Small intestine (tissue), 7 donors: ENCODE measurements at regions not wholly inside any gene's neighbourhood (a gene's known extent, or its start where the extent isn't known, plus 50 kb on each side); places are given as distances from the start of the nearest gene placed in this dataset.

Experiments
- DNase-seq, 2 donors: peaks; one replicate each; pipeline versions ENCODE4 v3.0.0 to v3.0.0-alpha.2; 2013
- FAIRE-seq: peaks from 2 replicates; lab custom pipeline; 2012; peaks lifted over from hg19 to GRCh38; lab: Jason Lieb, UNC
- H3K27ac ChIP-seq, 3 donors: one replicate each; pipeline ENCODE4 v1.5.1; 2013; ENCODE audit warnings: low read length in 2 of 3, mild to moderate bottlenecking in 2 of 3, control low read depth in 1 of 3, inconsistent platforms in 1 of 3, low read depth in 1 of 3, moderate library complexity in 1 of 3
- H3K27me3 ChIP-seq, 3 donors: one replicate each; pipeline ENCODE4 v1.6.1; 2013; ENCODE audit warnings: low read length in 3 of 3, inconsistent platforms in 1 of 3; ENCODE audit not compliant: control insufficient read depth in 3 of 3, insufficient read depth in 3 of 3
- H3K36me3 ChIP-seq, 3 donors: one replicate each; pipeline ENCODE4 v1.6.1; 2013; ENCODE audit warnings: low read length in 3 of 3, inconsistent platforms in 1 of 3, low read depth in 1 of 3, mild to moderate bottlenecking in 1 of 3, moderate library complexity in 1 of 3; ENCODE audit not compliant: control insufficient read depth in 3 of 3, insufficient read depth in 2 of 3
- H3K4me1 ChIP-seq, 3 donors: one replicate each; pipeline ENCODE4 v1.6.1; 2013; ENCODE audit warnings: low read length in 2 of 3, inconsistent platforms in 1 of 3, low read depth in 1 of 3, mild to moderate bottlenecking in 1 of 3, moderate library complexity in 1 of 3; ENCODE audit not compliant: control insufficient read depth in 3 of 3, insufficient read depth in 2 of 3
- H3K4me3 ChIP-seq, 3 donors: one replicate each; pipeline ENCODE4 v1.5.1; 2013; ENCODE audit warnings: low read length in 3 of 3, control low read depth in 1 of 3, inconsistent platforms in 1 of 3, low read depth in 1 of 3, mild to moderate bottlenecking in 1 of 3, moderate library complexity in 1 of 3
- H3K9me3 ChIP-seq, 2 donors: one replicate each; pipeline ENCODE4 v1.6.1; 2013; ENCODE audit warnings: low read depth in 1 of 2, low read length in 1 of 2; ENCODE audit not compliant: control insufficient read depth in 2 of 2, insufficient read depth in 1 of 2
- whole genome bisulfite sequencing, 3 donors: extraction: QIAGEN DNeasy Blood & Tissue Kit; methylation state at CpG; one replicate each; pipeline ENCODE4 v1.1.7; 2013; 5-methylcytosine and 5-hydroxymethylcytosine counted together
- donor health status: healthy with polysubstance abuse.
- donor health status: control.
- donor health status: control.
- donor health status: Bipolar disorder and iron deficiency.
- donor health status: healthy.

DNA sequence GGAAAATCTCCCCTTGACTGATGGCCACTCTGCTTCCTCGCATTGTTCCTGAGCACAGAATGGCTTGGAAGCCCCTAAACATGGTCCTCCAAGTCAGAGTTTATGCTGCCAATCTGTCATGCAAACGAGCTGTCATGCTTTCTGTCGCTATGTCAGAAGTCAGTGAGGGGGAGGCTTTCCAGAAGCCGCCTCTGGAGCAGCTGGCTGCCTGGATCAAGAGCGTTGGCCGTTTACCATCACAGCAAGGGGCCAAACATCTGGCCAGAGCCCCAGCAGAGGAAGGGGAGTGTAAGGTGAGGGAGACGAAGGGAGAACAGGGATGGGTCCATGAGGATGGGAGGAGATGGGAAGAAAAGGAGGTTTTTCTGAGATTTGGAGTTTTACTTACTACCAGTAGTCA is 372.6 kb upstream of the NR2F2 start:
- WGBS, 3 donors = 58 to 76% (median 71%) methylated on average over 7 of the region's 7 CpGs
- FAIRE-seq (no peak), DNase-seq (no peak)
- Histone ChIP-seq H3K4me1 (no peaks in the 10 kb centered on the region), H3K27ac (no peak overlapping the region), H3K36me3 (no peaks in the 10 kb centered on the region), H3K4me3 (no peak overlapping the region), H3K27me3 (no peaks in the 10 kb centered on the region), H3K9me3 (peaks cover 0 to 5% of the 10 kb centered on the region in 2 donors)

DNA sequence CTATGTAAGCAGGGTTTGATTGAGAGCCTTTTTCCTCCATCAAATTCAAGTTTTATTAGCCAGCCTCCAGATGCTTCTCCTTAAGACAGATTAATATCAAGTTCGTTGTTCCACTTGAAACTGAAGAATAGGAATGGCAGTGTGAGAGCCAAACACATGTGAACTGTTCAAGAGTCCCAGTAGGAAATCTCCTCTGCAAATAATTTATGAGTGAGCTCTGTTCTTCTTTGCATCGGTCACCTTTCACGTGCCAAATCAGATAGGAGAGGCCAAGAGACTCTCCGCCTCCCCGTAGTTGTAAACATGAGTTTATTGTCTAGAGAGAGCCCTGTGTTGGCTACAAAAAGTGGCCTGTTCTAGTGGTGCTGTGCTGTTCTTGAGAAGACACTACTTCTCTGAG is 372.1 kb upstream of the NR2F2 start:
- WGBS, 3 donors = 30 to 46% (median 31%) methylated on average over 5 of the region's 5 CpGs
- peaks cover 0 to 5% of the 10 kb centered on the region in 2 donors for H3K9me3 ChIP-seq
- no peaks in the 10 kb centered on the region for H3K4me1 ChIP-seq
- no peaks in the 10 kb centered on the region for H3K36me3 ChIP-seq
- H3K27me3 ChIP-seq = no peaks in the 10 kb centered on the region
- DNase-seq (no peak), FAIRE-seq (no peak)
- H3K27ac ChIP-seq = no peak overlapping the region
- no peak overlapping the region for H3K4me3 ChIP-seq

DNA sequence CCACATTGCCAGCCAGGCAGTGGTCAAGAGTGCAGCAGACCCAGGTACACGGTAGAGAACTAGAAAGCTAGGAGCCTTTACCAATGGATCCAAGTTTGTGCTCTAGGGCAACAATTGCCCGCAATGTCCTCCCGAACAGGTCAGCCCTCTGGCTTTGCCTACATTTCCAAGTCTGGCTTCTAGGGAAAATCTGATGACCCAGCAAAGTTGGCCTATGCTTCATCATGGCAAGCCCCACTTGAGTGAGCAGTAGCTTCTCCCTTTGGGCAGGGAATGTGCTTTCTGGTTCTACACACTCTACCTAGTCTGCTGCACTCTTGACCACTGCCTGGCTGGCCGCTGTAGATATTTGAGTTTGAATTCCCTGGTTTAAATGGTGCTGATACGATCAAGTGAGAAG is 361.6 kb upstream of the NR2F2 start:
- H3K27ac ChIP-seq = no peak overlapping the region
- H3K9me3 ChIP-seq = no peaks in the 10 kb centered on the region
- 88 to 92% (median 92%) methylated on average over 5 of the region's 5 CpGs for WGBS, 3 donors
- DNase-seq = no peak
- no peaks in the 10 kb centered on the region for H3K36me3 ChIP-seq
- no peaks in the 10 kb centered on the region for H3K27me3 ChIP-seq
- no peak for FAIRE-seq
- H3K4me3 ChIP-seq = no peak overlapping the region
- H3K4me1 ChIP-seq = no peaks in the 10 kb centered on the region

DNA sequence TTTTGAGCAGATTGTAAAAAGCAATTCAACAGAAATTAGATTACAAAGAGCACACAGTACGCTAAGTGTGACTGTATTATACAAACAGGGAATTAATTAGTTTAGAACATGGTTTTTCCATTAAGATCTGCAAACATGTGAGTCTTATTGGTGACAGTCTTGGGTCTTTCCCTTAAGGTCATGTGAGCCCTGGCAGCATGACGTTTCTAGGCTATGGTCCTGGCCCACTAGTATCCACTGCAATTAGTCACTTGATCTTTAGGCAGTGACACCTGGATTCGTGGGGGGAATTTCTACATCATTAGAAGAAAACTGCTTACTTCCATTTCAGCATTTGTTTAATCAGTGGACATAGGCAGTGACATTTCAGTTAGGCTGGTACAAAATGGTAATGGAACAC is 360.2 kb upstream of the NR2F2 start:
- Histone ChIP-seq H3K27me3 (no peaks in the 10 kb centered on the region), H3K4me3 (no peak overlapping the region), H3K27ac (no peak overlapping the region), H3K4me1 (no peaks in the 10 kb centered on the region), H3K9me3 (no peaks in the 10 kb centered on the region), H3K36me3 (no peaks in the 10 kb centered on the region)
- WGBS, 3 donors = 58 to 76% (median 65%) methylated on average over 3 of the region's 3 CpGs
- DNase-seq (no peak), FAIRE-seq (no peak)

DNA sequence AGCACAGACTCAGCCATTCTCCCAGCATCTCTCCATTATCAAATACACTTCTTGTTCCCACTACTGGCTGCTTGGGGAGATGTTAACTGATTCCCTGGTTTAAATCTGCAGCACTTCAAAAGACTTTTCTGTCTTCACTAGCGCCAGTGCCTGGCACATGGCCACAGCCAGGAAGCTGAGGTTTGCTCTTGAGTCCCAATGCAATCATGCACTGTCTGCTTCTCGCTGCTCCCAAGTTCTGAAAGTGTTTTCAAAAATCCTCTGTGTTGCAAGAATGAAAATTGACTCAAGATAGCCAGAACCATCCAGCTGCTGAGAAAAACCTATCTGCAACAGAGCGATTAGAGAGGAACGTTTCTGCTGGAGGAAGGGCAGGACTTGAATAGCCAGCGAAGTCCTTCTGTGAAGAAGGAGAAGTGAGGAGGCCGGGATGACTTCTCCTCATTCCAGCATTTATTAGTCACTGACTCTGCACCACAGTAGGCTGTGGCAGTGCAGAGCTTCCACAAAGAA is 358.4 kb upstream of the NR2F2 start:
- DNase-seq (no peak), FAIRE-seq (no peak)
- Histone ChIP-seq H3K36me3 (no peaks in the 10 kb centered on the region), H3K4me3 (no peak overlapping the region), H3K27me3 (no peaks in the 10 kb centered on the region), H3K4me1 (no peaks in the 10 kb centered on the region), H3K27ac (no peak overlapping the region), H3K9me3 (no peaks in the 10 kb centered on the region)
- WGBS, 3 donors = 58 to 78% (median 64%) methylated on average over 6 of the region's 6 CpGs

DNA sequence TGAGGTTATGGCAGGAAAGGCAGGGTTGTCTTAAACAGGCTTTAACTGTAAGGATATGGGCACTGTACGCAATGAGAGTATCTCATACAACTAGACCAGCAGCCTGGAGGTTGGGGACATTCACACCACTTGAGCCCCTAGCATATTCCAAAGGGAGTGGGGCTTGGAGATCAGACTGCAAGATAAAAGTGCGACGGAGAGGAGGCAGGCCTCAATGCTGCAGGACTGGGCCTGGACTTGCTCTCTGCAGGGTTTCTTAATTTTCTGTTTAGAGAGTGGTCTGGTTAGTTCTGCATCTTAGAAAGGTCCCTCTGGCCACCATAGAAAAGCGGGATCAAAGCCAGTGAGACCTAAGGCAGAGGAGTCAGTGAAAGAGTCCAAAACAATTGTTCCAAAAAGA is 357.7 kb upstream of the NR2F2 start:
- Histone ChIP-seq H3K36me3 (no peaks in the 10 kb centered on the region), H3K4me3 (no peak overlapping the region), H3K9me3 (no peaks in the 10 kb centered on the region), H3K27ac (no peak overlapping the region), H3K4me1 (no peaks in the 10 kb centered on the region), H3K27me3 (no peaks in the 10 kb centered on the region)
- 91 to 97% (median 94%) methylated on average over 4 of the region's 4 CpGs for WGBS, 3 donors
- DNase-seq = no peak
- FAIRE-seq = no peak

DNA sequence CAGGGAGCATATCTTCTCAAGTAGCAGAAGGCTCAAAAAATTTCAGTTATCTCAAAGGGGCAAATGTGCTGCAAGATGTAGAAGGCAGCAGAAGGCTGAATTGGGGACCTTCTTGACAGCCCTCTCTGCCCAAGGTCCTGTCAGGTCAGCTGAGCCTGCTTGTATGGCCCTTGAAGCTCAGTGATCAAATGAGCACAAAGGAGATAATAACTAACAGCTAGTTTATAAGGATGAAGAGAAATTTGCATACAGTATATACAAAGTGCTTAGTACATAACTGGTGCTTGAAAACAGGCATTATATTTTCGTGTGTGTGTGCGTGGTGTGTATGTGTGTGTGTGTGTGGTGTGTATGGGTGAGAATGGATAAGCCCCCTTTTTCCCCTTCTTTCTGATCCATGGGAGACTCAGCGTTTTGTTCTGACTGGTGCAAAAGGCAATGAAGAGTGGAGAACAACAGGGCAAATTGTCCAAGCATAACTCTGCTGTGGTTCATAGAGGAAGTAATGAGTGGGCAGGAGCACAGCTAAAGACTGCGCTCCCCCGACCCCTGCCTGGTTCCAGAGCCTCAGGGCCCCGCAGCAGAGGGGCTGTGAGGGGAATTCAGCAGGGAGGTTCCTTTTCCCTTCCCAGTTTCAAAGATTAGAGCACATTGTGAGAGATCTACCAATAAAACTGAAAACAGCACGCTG is 356.8 kb upstream of the NR2F2 start:
- 66 to 71% (median 68%) methylated on average over 7 of the region's 7 CpGs for WGBS, 3 donors
- Histone ChIP-seq H3K27ac (no peak overlapping the region), H3K27me3 (no peaks in the 10 kb centered on the region), H3K36me3 (no peaks in the 10 kb centered on the region), H3K4me3 (no peak overlapping the region), H3K4me1 (no peaks in the 10 kb centered on the region), H3K9me3 (no peaks in the 10 kb centered on the region)
- no peak for DNase-seq
- FAIRE-seq = no peak

DNA sequence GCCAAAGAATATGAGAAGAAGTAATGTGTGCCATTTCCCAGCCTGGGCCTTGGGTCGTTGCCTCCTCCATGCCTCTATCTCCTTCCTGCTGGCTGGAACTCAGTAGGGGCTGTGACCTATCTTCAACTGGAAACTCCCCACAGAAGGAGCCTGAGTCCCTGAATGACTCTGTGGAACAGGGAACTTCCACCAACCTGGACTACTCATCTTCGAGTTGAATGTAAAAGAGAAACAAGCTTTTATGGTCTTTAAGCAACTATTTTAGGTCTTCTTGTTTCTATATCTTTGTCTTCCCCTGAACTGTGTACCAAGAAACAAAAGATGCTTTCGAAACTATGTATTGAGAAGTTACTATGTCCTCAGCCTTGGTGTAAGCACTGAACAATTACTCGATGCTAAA is 355.3 kb upstream of the NR2F2 start:
- no peak for DNase-seq
- Histone ChIP-seq H3K27me3 (no peaks in the 10 kb centered on the region), H3K36me3 (no peaks in the 10 kb centered on the region), H3K4me3 (no peak overlapping the region), H3K9me3 (no peaks in the 10 kb centered on the region), H3K27ac (no peak overlapping the region), H3K4me1 (no peaks in the 10 kb centered on the region)
- WGBS, 3 donors = 72 to 74% (median 74%) methylated on average over 4 of the region's 4 CpGs
- FAIRE-seq = no peak

DNA sequence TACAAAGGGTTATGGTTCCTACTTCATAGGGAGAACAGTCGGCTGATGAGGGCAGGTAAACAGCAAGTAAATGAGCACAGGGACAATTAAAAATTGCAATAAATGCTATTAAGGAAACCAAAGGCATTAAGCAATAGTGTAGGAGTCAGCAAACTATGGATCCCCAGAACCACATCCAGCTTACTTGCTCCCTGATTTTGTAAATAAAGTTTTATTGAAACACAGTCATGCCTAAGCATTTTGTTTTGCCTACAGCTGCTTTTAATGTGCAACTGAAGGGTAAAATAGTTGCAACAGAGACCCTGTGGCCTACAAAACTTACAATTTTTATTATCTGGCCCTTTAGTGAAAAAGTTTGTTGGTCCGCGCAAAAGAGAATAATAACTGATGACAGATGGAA is 351.2 kb upstream of the NR2F2 start:
- Histone ChIP-seq H3K36me3 (no peaks in the 10 kb centered on the region), H3K27ac (no peak overlapping the region), H3K4me3 (no peak overlapping the region), H3K9me3 (no peaks in the 10 kb centered on the region), H3K27me3 (no peaks in the 10 kb centered on the region), H3K4me1 (no peaks in the 10 kb centered on the region)
- FAIRE-seq (no peak), DNase-seq (no peak)
- WGBS, 3 donors = 92 to 93% (median 93%) methylated on average over 3 of the region's 3 CpGs
